Body of pancreas (tissue), 4 donors: ENCODE measurements at regions not wholly inside any gene's neighbourhood (a gene's known extent, or its start where the extent isn't known, plus 50 kb on each side); places are given as distances from the start of the nearest gene placed in this dataset.

Source experiments
- ATAC-seq: fragments of 150-250 bp; one replicate; pipeline ENCODE4 v1.9.1; 2016
- DNase-seq, 4 donors: peaks; one replicate each; pipeline ENCODE4 v3.0.0-alpha.2; 2019
- H3K27ac ChIP-seq, 4 donors: fragments of 200-600 bp; sonication (generic); 1 replicate in 3 of 4; 2 replicates in 1 of 4; pipeline versions ENCODE4 v1.5.1 to v1.6.1; 2016 to 2019; ENCODE audit warnings: mild to moderate bottlenecking in 1 of 4, mixed read lengths in 1 of 4, moderate library complexity in 1 of 4
- H3K27me3 ChIP-seq, 2 donors: fragments of 200-600 bp; sonication (generic); one replicate each; pipeline ENCODE4 v1.6.0; 2016; ENCODE audit warnings: mild to moderate bottlenecking in 1 of 2
- H3K36me3 ChIP-seq, 2 donors: fragments of 200-600 bp; sonication (generic); replicated peaks in 1 of 2; 2 replicates each; pipeline ENCODE4 v1.5.1; 2016; ENCODE audit warnings: low read depth in 2 of 2; ENCODE audit not compliant: insufficient read depth in 1 of 2
- H3K4me1 ChIP-seq: fragments of 200-600 bp; sonication (generic); one replicate; pipeline ENCODE4 v1.6.0; 2016
- H3K4me3 ChIP-seq, 2 donors: fragments of 200-600 bp; sonication (generic); 1 replicate in 1 of 2; 2 replicates in 1 of 2; pipeline ENCODE4 v1.5.1; 2016 to 2019
- H3K9me3 ChIP-seq, 3 donors: fragments of 200-600 bp; sonication (generic); 1 replicate in 2 of 3; 2 replicates in 1 of 3; pipeline ENCODE4 v1.5.1; 2016
- CTCF ChIP-seq, 7 experiments: fragments of 450-650 bp in 4 of 7; fragments of 200-600 bp in 3 of 7; sonication (generic) in 3 of 7; IDR thresholded peaks; one replicate each; pipeline ENCODE4 v1.5.1; 2016 to 2019; ENCODE audit warnings: antibody characterized with exemption in 7 of 7
- POLR2A ChIP-seq, 3 donors: fragments of 450-650 bp; IDR thresholded peaks; one replicate each; pipeline ENCODE4 v1.6.1; 2016; ENCODE audit warnings: antibody characterized with exemption in 3 of 3, mild to moderate bottlenecking in 2 of 3
- WGBS, 2 donors: methylation state at CpG; one replicate each; pipeline ENCODE4 v1.1.5; 2017; 5-methylcytosine and 5-hydroxymethylcytosine counted together
- intact Hi-C: fragments of 100-400 bp; cut with DNase I; formaldehyde crosslinking; loops from one replicate; pipeline ENCODE4 v1.15.1; 2023

- 52 to 63% methylated on average over 9 of the region's 9 CpGs for WGBS, 2 donors
- H3K27me3 ChIP-seq, result no peaks in the 10 kb centered on the region
Measured at GRCh38 chr2:203811491-203812221, 55.9 kb upstream of the CTLA4 start.

GRCh38 chr2:203812294-203813221, 55.0 kb upstream of the CTLA4 start:
- TF ChIP-seq CTCF (IDR thresholded peaks at IDR 0.05) (no peak), POLR2A (IDR thresholded peaks at IDR 0.05) (no peak)
- DNase-seq, result no peak
- no peaks in the 10 kb centered on the region for H3K27me3 ChIP-seq
- H3K27ac ChIP-seq, result peak overlapping the region in 1 of 4 donors; percentile 35
- no peaks in the 10 kb centered on the region for H3K4me1 ChIP-seq
- intact Hi-C loops, result loop anchor here (10.0 kb wide), 1 partner anchor 328 kb away; no protein-coding TSS in a partner anchor
- no peak overlapping the region for H3K4me3 ChIP-seq
- no peaks in the 10 kb centered on the region for H3K9me3 ChIP-seq
- no peak for ATAC-seq
- WGBS, 2 donors, result 58 to 62% methylated on average over 8 to 11 of the region's 11 CpGs
- no peaks in the 10 kb centered on the region for H3K36me3 ChIP-seq

More at GRCh38 chr2:203811491-203812221, 55.9 kb upstream of the CTLA4 start:
- intact Hi-C loops, result loop anchor here (10.0 kb wide), 1 partner anchor 327 kb away; no protein-coding TSS in a partner anchor
- H3K36me3 ChIP-seq, result no peaks in the 10 kb centered on the region
- no peaks in the 10 kb centered on the region for H3K9me3 ChIP-seq
- no peak overlapping the region for H3K4me3 ChIP-seq
- peak; percentile 64 to 89 (median 74) for DNase-seq
- peak overlapping the region in 1 of 4 donors; percentile 35 for H3K27ac ChIP-seq
- no peak for TF ChIP-seq CTCF (IDR thresholded peaks at IDR 0.05)
- peak in 1 of 3 donors; percentile 7 for TF ChIP-seq POLR2A (IDR thresholded peaks at IDR 0.05)
- H3K4me1 ChIP-seq, result no peaks in the 10 kb centered on the region
- ATAC-seq, result peak; percentile 86

DNA sequence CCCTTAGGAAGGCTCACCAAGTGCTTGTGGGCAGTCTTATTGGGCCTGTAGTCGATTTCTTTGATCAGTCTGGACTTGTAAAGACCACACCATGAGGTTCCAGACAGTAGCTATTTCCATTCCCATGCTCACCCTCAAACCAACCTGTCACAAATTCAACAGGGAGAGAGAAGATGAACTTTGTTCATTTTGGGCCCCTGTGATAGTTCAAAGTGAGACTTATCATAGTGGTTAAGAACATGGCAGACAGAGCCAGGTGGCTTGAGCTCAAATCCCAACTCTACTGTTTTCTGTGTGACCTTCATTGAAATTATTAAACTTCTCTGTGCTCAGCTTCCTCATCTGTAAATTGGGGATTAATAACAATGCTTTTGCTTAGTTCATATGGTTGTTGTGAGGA, 53.9 kb upstream of the CTLA4 start:
- Histone ChIP-seq H3K9me3 (no peaks in the 10 kb centered on the region), H3K27me3 (no peaks in the 10 kb centered on the region), H3K27ac (no peak overlapping the region), H3K36me3 (no peaks in the 10 kb centered on the region), H3K4me3 (no peak overlapping the region), H3K4me1 (no peaks in the 10 kb centered on the region)
- ATAC-seq, result no peak
- no peak for DNase-seq
- WGBS, 2 donors, result 22 to 67% methylated on average over 1 of the region's 1 CpG
- TF ChIP-seq POLR2A (IDR thresholded peaks at IDR 0.05) (no peak), CTCF (IDR thresholded peaks at IDR 0.05) (no peak)
- intact Hi-C loops, result loop anchor here (10.0 kb wide), 1 partner anchor 329 kb away; no protein-coding TSS in a partner anchor

- Histone ChIP-seq H3K36me3 (no peaks in the 10 kb centered on the region), H3K27me3 (no peaks in the 10 kb centered on the region), H3K4me3 (no peak overlapping the region), H3K27ac (peak overlapping the region in 1 of 4 donors; percentile 30), H3K9me3 (no peaks in the 10 kb centered on the region), H3K4me1 (no peaks in the 10 kb centered on the region)
- intact Hi-C loops, result loop anchor here (10.0 kb wide), 1 partner anchor 330 kb away; no protein-coding TSS in a partner anchor
- WGBS, 2 donors, result 22 to 31% methylated on average over 10 of the region's 10 CpGs
- DNase-seq (peak; percentile 37 to 59 (median 46)), ATAC-seq (peak; percentile 80)
- TF ChIP-seq CTCF (IDR thresholded peaks at IDR 0.05) (peak; percentile 18 to 91 (median 81)), POLR2A (IDR thresholded peaks at IDR 0.05) (no peak)
Measured at GRCh38 chr2:203814661-203815540, 52.7 kb upstream of the CTLA4 start.
